ENCODE measurements at regions not wholly inside any gene's neighbourhood (a gene's known extent, or its start where the extent isn't known, plus 50 kb on each side); places are given as distances from the start of the nearest gene placed in this dataset.

- Histone ChIP-seq H3F3A (ENCODE audit: insufficient read depth, low read depth) (no peaks in the 10 kb centered on the region), H2AFZ (no peak overlapping the region), H3K9me3 (ENCODE audit: insufficient read depth, low read depth) (peaks cover 44% of the 10 kb centered on the region), H3K36me3 (ENCODE audit: low read depth) (no peaks in the 10 kb centered on the region), H3K4me3 (no peak overlapping the region), H4K20me1 (ENCODE audit: insufficient read depth) (no peaks in the 10 kb centered on the region), H3K27me3 (ENCODE audit: insufficient read depth, low read depth) (no peaks in the 10 kb centered on the region), H3K4me2 (no peak overlapping the region), H3K79me2 (ENCODE audit: low read depth) (no peaks in the 10 kb centered on the region), H3K4me1 (replicated peaks; ENCODE audit: insufficient read depth) (no peaks in the 10 kb centered on the region), H3K9me2 (ENCODE audit: insufficient read depth) (no peaks in the 10 kb centered on the region), H3K27ac (no peak overlapping the region)
- POLR2A ChIA-PET (ENCODE audit: unreplicated experiment), result no interaction called here
- intact Hi-C loops (cut with micrococcal nuclease; ENCODE audit: unreplicated experiment), result no loop called here
- no peak for DNase-seq
- BruUV-seq (replicated peaks), result no TSS peak
- CTCF ChIA-PET, result no interaction called here
- TF ChIP-seq CTCF (conservative IDR thresholded peaks at IDR 0.05), result no peak
- TF ChIP-seq EZH2 (IDR thresholded peaks at IDR 0.05; ENCODE audit: low read depth), result no peak
These were observed 1140.4 kb downstream of the RPIA start for GRCh38 chr2:89831641-89832498.

GRCh38 chr2:89833116-89833779, 1141.8 kb downstream of the RPIA start:
- Histone ChIP-seq H3K9me3 (ENCODE audit: insufficient read depth, low read depth) (peaks cover 53% of the 10 kb centered on the region), H3F3A (ENCODE audit: insufficient read depth, low read depth) (no peaks in the 10 kb centered on the region), H4K20me1 (ENCODE audit: insufficient read depth) (no peaks in the 10 kb centered on the region), H3K27ac (no peak overlapping the region), H3K27me3 (ENCODE audit: insufficient read depth, low read depth) (no peaks in the 10 kb centered on the region), H2AFZ (no peak overlapping the region), H3K4me2 (no peak overlapping the region), H3K36me3 (ENCODE audit: low read depth) (no peaks in the 10 kb centered on the region), H3K4me1 (replicated peaks; ENCODE audit: insufficient read depth) (no peaks in the 10 kb centered on the region), H3K79me2 (ENCODE audit: low read depth) (no peaks in the 10 kb centered on the region), H3K9me2 (ENCODE audit: insufficient read depth) (no peaks in the 10 kb centered on the region), H3K4me3 (no peak overlapping the region)
- ChIA-PET CTCF (no interaction called here), POLR2A (ENCODE audit: unreplicated experiment) (no interaction called here)
- TF ChIP-seq EZH2 (IDR thresholded peaks at IDR 0.05; ENCODE audit: low read depth) (no peak), CTCF (conservative IDR thresholded peaks at IDR 0.05) (no peak)
- intact Hi-C loops (cut with micrococcal nuclease; ENCODE audit: unreplicated experiment), result no loop called here
- BruUV-seq (replicated peaks), result no TSS peak
- no peak for DNase-seq

GRCh38 chr2:89833780-89834117, 1142.3 kb downstream of the RPIA start:
- H3K9me2 ChIP-seq (ENCODE audit: insufficient read depth), result no peaks in the 10 kb centered on the region
- BruUV-seq (replicated peaks), result no TSS peak

More at GRCh38 chr2:89833780-89834117, 1142.3 kb downstream of the RPIA start:
- intact Hi-C loops (cut with micrococcal nuclease; ENCODE audit: unreplicated experiment), result no loop called here
- ChIA-PET POLR2A (ENCODE audit: unreplicated experiment) (no interaction called here), CTCF (no interaction called here)
- no peak overlapping the region for H2AFZ ChIP-seq
- no peak for TF ChIP-seq EZH2 (IDR thresholded peaks at IDR 0.05; ENCODE audit: low read depth)
- no peak for TF ChIP-seq CTCF (conservative IDR thresholded peaks at IDR 0.05)
- H3K9me3 ChIP-seq (ENCODE audit: insufficient read depth, low read depth), result peaks cover 55% of the 10 kb centered on the region
- H3K4me2 ChIP-seq, result no peak overlapping the region
- H3F3A ChIP-seq (ENCODE audit: insufficient read depth, low read depth), result no peaks in the 10 kb centered on the region
- DNase-seq, result peak in 1 of 2 experiments; percentile 44
- H3K4me1 ChIP-seq (replicated peaks; ENCODE audit: insufficient read depth), result no peaks in the 10 kb centered on the region
- H3K79me2 ChIP-seq (ENCODE audit: low read depth), result no peaks in the 10 kb centered on the region
- H3K4me3 ChIP-seq, result no peak overlapping the region
- no peaks in the 10 kb centered on the region for H3K36me3 ChIP-seq (ENCODE audit: low read depth)
- H3K27ac ChIP-seq, result no peak overlapping the region
- no peaks in the 10 kb centered on the region for H3K27me3 ChIP-seq (ENCODE audit: insufficient read depth, low read depth)
- H4K20me1 ChIP-seq (ENCODE audit: insufficient read depth), result no peaks in the 10 kb centered on the region
